Central memory CD8-positive, alpha-beta T cell (primary cell): ENCODE measurements at regions not wholly inside any gene's neighbourhood (a gene's known extent, or its start where the extent isn't known, plus 50 kb on each side); places are given as distances from the start of the nearest gene placed in this dataset.
"Not testable (repeated sequence)": the region's sequence is repeated elsewhere in the genome, so short reads cannot be mapped to it uniquely, and the experiment has no call there.

Source experiments
- ATAC-seq: fragments of 150-1000 bp; cut with Tn5 transposase; replicated peaks from 2 replicates; pipeline ENCODE4 v1.10.0; 2022; ENCODE audit warnings: mild to moderate bottlenecking, moderate FRiP score, moderate number of reproducible peaks; ENCODE audit not compliant: poor library complexity, severe bottlenecking; ENCODE audit errors: extremely low read depth
- DNase-seq, 2 donors: peaks; one replicate each; pipeline ENCODE4 v3.0.0; 2021; ENCODE audit warnings: low spot score in 2 of 2
- H3K27ac Mint-ChIP-seq: one replicate; pipeline ENCODE4 v1.8.0; 2022; ENCODE audit warnings: low read depth, mild to moderate bottlenecking, moderate library complexity, mixed read lengths
- H3K27me3 Mint-ChIP-seq: one replicate; pipeline ENCODE4 v1.8.0; 2022; ENCODE audit warnings: mixed read lengths
- H3K36me3 Mint-ChIP-seq: one replicate; pipeline ENCODE4 v1.8.0; 2022; ENCODE audit warnings: mild to moderate bottlenecking, moderate library complexity, mixed read lengths; ENCODE audit not compliant: insufficient read depth
- H3K4me1 Mint-ChIP-seq: one replicate; pipeline ENCODE4 v1.8.0; 2022; ENCODE audit warnings: mixed read lengths
- H3K4me3 Mint-ChIP-seq: one replicate; pipeline ENCODE4 v1.8.0; 2022; ENCODE audit warnings: mild to moderate bottlenecking, moderate library complexity, mixed read lengths
- H3K9me3 Mint-ChIP-seq: one replicate; pipeline ENCODE4 v1.8.0; 2022; ENCODE audit warnings: mixed read lengths

DNA sequence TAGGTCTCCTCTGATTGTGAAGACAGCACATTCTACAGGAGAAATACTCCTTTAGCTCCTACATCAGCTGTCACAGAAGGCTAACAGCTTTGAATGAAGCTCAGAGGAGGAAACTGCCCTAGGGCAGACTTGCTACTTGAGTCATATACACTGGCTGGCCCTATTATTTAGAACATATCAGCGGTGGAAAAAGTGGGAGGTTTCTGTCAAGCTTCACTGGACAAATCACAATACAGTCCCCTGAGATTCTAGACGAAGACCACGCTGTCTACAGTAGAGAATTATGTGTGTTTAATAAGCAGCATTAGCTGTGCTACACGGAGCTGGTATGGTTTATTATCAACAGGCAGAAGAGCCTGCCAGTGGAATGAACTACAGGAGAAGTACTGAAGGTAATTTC, 230.9 kb upstream of the FSIP2 start:
- Mint-ChIP-seq H3K4me1 (no peaks in the 10 kb centered on the region), H3K9me3 (peaks cover 23% of the 10 kb centered on the region), H3K36me3 (no peaks in the 10 kb centered on the region), H3K4me3 (no peak overlapping the region), H3K27me3 (no peaks in the 10 kb centered on the region), H3K27ac (no peak overlapping the region)
- no peak for DNase-seq
- no peak for ATAC-seq

DNA sequence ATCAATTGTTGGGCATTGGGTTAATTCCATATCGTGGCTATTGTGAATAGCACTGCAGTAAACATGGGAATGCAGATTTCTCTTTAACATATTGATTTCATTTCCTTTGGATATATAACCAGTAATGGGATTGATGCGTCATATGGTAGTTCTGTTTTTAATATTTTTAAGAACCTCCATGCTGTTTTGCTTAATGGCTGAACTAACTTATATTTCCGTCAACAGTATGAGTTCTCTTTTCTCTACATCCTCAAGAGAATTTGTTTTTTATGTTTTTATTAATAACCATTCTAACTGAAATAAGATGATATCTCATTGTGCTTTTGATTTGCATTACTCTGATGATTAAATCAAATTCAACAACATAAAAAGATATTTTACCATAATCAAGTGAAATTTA, 228.5 kb upstream of the FSIP2 start:
- no peaks in the 10 kb centered on the region for H3K27me3 Mint-ChIP-seq
- H3K4me3 Mint-ChIP-seq, result no peak overlapping the region

DNA sequence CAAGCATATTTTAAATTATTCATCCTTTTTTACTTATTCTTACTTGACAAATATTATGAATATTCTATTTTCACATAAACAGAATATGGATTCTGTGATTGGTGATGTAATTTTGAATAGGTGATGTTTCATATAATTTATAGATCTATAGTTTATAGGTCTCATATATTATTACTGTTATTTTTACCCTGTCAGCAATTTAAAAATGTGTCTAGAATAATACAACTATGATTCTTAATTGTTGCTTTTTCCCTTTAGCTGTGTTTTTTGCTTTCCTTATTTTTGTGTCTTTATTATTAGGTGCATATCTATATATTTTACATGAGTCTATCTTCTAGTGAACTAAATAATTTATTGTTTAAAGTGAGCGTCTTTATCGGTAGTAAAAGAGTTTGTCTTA, 226.7 kb upstream of the FSIP2 start:
- no peak for DNase-seq
- H3K27me3 Mint-ChIP-seq, result no peaks in the 10 kb centered on the region
- H3K4me1 Mint-ChIP-seq, result no peaks in the 10 kb centered on the region
- no peaks in the 10 kb centered on the region for H3K36me3 Mint-ChIP-seq
- peaks cover 26% of the 10 kb centered on the region for H3K9me3 Mint-ChIP-seq
- no peak overlapping the region for H3K4me3 Mint-ChIP-seq
- no peak for ATAC-seq
- no peak overlapping the region for H3K27ac Mint-ChIP-seq

More for the DNA sequence above, 228.5 kb upstream of the FSIP2 start:
- ATAC-seq, result no peak
- H3K27ac Mint-ChIP-seq, result no peak overlapping the region
- peaks cover 21% of the 10 kb centered on the region for H3K9me3 Mint-ChIP-seq
- no peaks in the 10 kb centered on the region for H3K4me1 Mint-ChIP-seq
- no peak for DNase-seq
- H3K36me3 Mint-ChIP-seq, result no peaks in the 10 kb centered on the region

DNA sequence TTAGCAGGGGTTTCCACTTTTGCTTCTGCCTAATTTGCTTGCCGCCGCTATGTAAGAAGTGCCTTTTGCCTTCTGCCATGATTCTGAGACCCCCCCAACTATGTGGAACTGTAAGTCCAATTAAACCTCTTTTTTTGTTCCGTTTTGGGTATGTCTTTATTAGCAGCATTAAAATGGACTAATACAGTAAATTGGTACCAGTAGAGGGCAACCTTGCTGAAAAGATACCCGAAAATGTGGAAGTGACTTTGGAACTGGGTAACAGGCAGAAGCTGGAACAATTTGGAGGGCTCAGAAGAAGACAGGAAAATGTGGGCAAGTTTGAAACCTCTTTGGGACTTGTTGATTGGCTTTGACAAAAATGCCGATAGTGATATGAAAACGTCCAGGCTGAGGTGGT, 216.1 kb upstream of the FSIP2 start:
- Mint-ChIP-seq H3K27ac (no peak overlapping the region), H3K4me3 (no peak overlapping the region), H3K27me3 (no peaks in the 10 kb centered on the region), H3K36me3 (no peaks in the 10 kb centered on the region), H3K9me3 (peaks cover 12% of the 10 kb centered on the region), H3K4me1 (no peaks in the 10 kb centered on the region)
- no peak for DNase-seq
- no peak for ATAC-seq

DNA sequence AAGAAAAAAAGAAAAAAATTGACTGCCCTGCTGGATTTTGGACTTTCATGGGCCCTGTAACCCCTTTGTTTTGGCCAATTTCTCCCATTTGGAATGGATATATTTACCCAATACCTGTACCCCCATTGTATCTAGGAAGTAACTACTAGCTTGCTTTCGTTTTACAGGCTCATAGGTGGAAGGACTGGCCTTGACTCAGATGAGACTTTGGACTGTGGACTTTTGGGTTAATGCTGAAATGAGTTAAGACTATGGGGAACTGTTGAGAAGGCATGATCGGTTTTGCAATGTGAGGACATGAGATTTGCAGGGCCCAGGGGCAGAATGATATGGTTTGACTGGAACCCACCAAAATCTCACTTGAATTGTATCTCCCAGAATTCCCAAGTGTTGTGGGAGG, 214.4 kb upstream of the FSIP2 start:
- DNase-seq, H3K27me3 Mint-ChIP-seq, H3K27ac Mint-ChIP-seq, ATAC-seq, H3K4me3 Mint-ChIP-seq, H3K4me1 Mint-ChIP-seq, H3K36me3 Mint-ChIP-seq: not testable (repeated sequence)
- peaks cover 17% of the 10 kb centered on the region for H3K9me3 Mint-ChIP-seq

DNA sequence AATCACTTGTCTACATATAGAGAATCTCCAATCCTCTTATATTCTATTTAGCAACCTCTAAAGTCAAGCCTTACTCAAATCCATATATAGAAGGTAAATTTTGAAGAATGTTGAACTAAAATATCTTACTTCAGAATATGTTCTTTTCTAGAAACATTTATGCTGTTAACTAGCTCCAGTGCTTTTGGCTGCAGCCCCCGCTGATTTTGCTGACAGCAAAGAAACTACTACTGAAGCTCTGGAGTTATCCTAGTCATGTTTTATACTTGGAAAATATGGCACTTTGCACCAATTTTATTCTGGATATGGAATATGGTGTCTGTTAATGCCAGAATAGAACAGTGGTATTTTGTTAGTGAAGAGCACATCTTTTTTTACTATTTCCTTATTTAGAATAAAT, 212.4 kb upstream of the FSIP2 start:
- Mint-ChIP-seq H3K27me3 (no peaks in the 10 kb centered on the region), H3K36me3 (no peaks in the 10 kb centered on the region), H3K27ac (no peak overlapping the region), H3K9me3 (peaks cover 25% of the 10 kb centered on the region), H3K4me1 (no peaks in the 10 kb centered on the region), H3K4me3 (no peak overlapping the region)
- ATAC-seq (no peak), DNase-seq (no peak)

DNA sequence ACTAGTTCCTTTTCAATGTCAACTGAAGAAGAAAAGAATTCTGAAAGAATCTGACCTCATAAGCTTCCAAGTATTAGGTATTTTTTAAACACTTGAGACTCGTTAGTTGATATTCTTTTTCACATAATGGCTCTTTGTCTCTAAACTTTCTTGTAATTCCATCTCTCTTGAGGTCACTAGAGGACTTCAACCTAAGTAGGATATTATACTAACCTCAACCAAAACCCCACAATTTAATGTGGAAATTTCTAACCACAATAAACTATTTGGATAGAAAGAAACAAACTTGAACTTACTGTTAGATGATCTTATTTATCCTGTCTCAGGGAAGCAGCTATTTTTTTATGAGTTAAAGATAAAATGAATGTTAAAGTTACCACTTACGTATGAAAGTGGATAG, 206.9 kb upstream of the FSIP2 start:
- no peak for DNase-seq
- H3K4me1 Mint-ChIP-seq, result no peaks in the 10 kb centered on the region
- H3K27ac Mint-ChIP-seq, result no peak overlapping the region
- no peak overlapping the region for H3K4me3 Mint-ChIP-seq
- H3K9me3 Mint-ChIP-seq, result peaks cover 24% of the 10 kb centered on the region
- no peaks in the 10 kb centered on the region for H3K36me3 Mint-ChIP-seq
- no peak for ATAC-seq
- no peaks in the 10 kb centered on the region for H3K27me3 Mint-ChIP-seq

DNA sequence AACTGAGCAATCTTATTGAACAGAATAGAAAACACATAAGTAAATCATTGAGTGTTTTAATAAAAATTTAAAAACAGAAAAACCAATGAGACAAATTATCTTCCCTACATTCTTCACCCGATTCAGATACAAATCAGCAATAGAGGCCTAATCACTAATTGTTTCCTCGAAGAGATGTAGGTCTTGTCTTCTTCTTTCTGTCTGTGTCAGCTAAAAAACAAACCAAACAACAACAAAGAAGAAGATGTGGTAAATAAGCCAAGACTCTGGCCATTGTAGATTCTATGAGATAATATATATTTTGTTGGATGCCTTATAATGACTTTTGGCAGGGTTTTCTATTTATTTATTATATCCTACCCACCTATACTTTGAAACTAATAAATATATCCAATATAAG, 200.9 kb upstream of the FSIP2 start:
- Mint-ChIP-seq H3K27ac (no peak overlapping the region), H3K9me3 (peaks cover 17% of the 10 kb centered on the region), H3K4me3 (no peak overlapping the region), H3K27me3 (no peaks in the 10 kb centered on the region), H3K36me3 (no peaks in the 10 kb centered on the region), H3K4me1 (no peaks in the 10 kb centered on the region)
- ATAC-seq (no peak), DNase-seq (no peak)

DNA sequence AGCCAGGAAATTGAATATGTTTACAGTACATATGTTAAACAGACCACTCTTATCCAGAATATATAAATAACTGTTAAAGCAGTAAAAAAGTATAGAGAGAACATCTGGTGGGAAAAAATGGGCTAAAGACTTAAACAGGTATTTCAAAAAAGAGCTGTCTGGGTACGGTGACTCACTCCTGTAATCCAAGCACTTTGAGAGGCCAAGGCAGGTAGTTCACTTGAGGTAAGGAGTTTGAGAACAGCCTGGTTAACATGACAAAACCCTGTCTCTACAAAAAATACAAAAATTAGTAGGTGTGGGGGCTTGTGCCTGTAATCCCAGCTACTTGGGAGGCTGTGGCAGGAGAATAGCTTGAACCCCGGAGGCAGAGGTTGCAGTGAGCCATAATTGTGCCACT, 171.4 kb upstream of the FSIP2 start:
- Mint-ChIP-seq H3K4me3 (no peak overlapping the region), H3K27me3 (no peaks in the 10 kb centered on the region), H3K4me1 (no peaks in the 10 kb centered on the region), H3K9me3 (peaks cover 12% of the 10 kb centered on the region), H3K36me3 (no peaks in the 10 kb centered on the region), H3K27ac (no peak overlapping the region)
- DNase-seq (no peak), ATAC-seq (no peak)

DNA sequence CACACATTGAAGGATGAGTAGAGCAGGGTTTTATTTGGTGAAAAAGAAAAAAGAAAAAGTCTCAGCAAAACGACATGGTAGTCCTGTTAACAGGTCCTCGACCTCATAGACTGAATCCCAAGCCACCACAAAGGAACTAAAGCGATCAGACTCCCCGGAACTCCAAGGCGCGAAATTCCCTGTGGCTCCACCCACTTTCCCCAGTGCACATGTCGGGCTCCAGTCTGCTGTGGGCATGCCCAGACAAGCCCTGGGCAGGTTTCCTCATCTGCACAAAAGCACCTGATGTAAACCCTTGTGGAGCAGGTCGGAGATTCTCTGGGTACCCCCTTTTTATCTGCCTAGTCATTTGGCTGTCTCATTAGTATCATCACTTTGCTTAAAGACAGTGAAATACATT, 170.7 kb upstream of the FSIP2 start:
- H3K36me3 Mint-ChIP-seq, result no peaks in the 10 kb centered on the region
- H3K27me3 Mint-ChIP-seq, result no peaks in the 10 kb centered on the region
- H3K4me3 Mint-ChIP-seq, result no peak overlapping the region
- no peak overlapping the region for H3K27ac Mint-ChIP-seq
- H3K9me3 Mint-ChIP-seq, result peaks cover 12% of the 10 kb centered on the region
- DNase-seq (no peak), ATAC-seq (no peak)
- no peaks in the 10 kb centered on the region for H3K4me1 Mint-ChIP-seq

DNA sequence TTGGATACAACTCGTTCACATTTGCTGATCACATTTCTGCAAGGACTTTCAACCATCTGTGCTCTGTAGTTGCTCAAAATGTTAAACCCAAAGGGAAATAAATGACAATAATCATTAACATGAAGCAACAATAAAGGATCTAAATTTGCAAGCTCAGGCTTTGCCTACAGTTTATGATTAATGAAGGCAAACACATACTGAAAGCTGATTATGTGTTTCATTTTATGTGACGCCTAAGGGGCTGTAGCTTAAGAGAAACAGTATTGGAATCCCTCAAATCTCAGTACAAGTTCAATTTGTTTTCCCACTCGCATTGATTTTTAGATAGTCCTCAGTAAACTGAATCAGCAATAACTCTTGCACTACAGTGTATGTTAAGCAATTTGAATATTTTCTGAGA, 160.3 kb upstream of the FSIP2 start:
- Mint-ChIP-seq H3K4me3 (no peak overlapping the region), H3K27me3 (no peaks in the 10 kb centered on the region), H3K27ac (no peak overlapping the region), H3K9me3 (peaks cover 9% of the 10 kb centered on the region), H3K36me3 (no peaks in the 10 kb centered on the region), H3K4me1 (no peaks in the 10 kb centered on the region)
- no peak for ATAC-seq
- no peak for DNase-seq

DNA sequence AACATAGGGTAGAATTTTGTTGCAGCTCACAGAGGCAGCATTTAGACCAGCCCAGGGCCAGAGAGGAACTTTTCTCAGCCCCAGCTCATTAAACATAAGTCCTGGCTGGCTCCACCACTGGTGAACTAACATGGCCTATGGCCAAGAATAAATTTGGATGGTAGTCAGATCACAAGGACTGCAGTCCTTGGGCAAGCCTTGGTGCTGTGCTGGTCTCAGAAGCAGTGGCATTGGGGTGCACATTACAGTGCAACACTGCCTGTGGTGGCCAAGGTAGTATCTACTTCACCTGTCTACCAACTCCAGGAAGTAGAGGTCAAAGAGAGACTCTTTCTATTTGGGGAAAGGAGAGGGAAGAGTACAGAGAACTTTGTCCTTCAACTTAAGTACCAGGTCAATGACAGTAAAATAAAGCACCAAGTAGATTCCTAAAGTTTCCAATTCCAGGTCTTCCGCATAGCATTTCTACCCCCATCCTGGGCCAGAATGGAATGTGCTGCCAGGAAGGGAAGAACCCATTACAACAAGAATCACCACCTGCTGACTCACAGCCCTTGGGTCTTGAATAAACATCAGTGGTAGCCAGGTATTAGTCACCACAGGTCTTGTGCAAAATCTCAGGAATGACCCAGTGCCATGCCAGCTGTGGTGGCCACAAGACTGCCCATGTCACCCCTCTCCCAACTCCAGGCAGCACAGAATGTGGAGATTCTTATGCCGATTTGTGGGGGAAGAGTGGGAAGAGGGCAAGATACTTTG, 155.4 kb upstream of the FSIP2 start:
- DNase-seq, result no peak
- H3K27ac Mint-ChIP-seq, result no peak overlapping the region
- peaks cover 22% of the 10 kb centered on the region for H3K9me3 Mint-ChIP-seq
- no peaks in the 10 kb centered on the region for H3K4me1 Mint-ChIP-seq
- H3K36me3 Mint-ChIP-seq, result no peaks in the 10 kb centered on the region
- no peak for ATAC-seq
- H3K27me3 Mint-ChIP-seq, result no peaks in the 10 kb centered on the region
- H3K4me3 Mint-ChIP-seq, result no peak overlapping the region

DNA sequence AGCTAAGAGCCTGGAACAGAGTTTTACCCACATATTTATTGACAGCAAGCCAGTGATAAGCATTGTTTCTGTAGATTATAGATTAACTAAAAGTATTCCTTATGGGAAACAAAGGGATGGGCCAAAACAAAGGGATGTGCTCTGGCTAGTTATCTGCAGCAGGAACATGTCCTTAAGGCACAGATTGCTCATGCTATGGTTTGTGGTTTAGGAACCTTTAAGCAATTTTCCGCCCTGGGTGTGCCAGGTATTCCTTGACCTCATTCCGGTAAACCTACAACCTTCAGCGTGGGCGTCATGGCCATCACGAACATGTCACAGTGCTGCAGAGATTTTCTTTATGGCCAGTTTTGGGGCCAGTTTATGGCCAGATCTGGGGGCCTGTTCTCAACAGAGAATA, 153.4 kb upstream of the FSIP2 start:
- H3K36me3 Mint-ChIP-seq, H3K4me3 Mint-ChIP-seq, H3K27ac Mint-ChIP-seq, H3K27me3 Mint-ChIP-seq, DNase-seq, ATAC-seq, H3K4me1 Mint-ChIP-seq: not testable (repeated sequence)
- peaks cover 32% of the 10 kb centered on the region for H3K9me3 Mint-ChIP-seq
